LNCaP clone FGC (cell line): ENCODE measurements at regions not wholly inside any gene's neighbourhood (a gene's known extent, or its start where the extent isn't known, plus 50 kb on each side); places are given as distances from the start of the nearest gene placed in this dataset.

ENCODE experiments used
- DNase-seq: peaks from one replicate; pipeline ENCODE4 v3.0.0-alpha.2; 2011; ENCODE audit warnings: low read depth
- H3K4me3 ChIP-seq: 2 replicates; pipeline ENCODE4 v1.5.1; 2011; ENCODE audit warnings: mild to moderate bottlenecking, low read depth, low read length, control low read depth
- TF ChIP-seq, protein P1 (sequence below): IDR thresholded peaks from 2 replicates; pipeline ENCODE4 v1.5.1; 2012; ENCODE audit warnings: mild to moderate bottlenecking; ENCODE audit not compliant: control insufficient read depth, insufficient read depth; ENCODE audit errors: extremely low read depth

DNA sequence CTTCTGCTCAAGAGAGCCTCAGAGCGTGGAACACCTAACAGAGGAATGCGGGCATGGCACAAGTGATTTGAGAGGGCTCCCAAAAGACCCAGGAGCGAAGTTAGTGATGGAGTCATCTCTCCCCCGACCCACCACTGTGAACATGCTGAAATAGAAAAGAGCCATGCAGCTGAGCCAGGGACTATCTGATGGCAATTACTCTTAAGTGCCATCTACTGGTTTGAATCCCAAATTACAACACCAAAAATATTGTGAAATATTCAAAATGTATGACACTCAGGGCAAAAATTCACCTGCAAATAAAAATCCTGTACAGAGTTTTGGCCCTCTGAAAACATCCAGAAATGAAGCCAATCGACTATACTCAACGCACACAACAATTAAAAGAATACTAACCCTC, 2038.9 kb upstream of the ADGRL3 start:
- TF ChIP-seq, protein P1, sequence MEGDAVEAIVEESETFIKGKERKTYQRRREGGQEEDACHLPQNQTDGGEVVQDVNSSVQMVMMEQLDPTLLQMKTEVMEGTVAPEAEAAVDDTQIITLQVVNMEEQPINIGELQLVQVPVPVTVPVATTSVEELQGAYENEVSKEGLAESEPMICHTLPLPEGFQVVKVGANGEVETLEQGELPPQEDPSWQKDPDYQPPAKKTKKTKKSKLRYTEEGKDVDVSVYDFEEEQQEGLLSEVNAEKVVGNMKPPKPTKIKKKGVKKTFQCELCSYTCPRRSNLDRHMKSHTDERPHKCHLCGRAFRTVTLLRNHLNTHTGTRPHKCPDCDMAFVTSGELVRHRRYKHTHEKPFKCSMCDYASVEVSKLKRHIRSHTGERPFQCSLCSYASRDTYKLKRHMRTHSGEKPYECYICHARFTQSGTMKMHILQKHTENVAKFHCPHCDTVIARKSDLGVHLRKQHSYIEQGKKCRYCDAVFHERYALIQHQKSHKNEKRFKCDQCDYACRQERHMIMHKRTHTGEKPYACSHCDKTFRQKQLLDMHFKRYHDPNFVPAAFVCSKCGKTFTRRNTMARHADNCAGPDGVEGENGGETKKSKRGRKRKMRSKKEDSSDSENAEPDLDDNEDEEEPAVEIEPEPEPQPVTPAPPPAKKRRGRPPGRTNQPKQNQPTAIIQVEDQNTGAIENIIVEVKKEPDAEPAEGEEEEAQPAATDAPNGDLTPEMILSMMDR: no peak
- H3K4me3 ChIP-seq: no peak overlapping the region

DNA sequence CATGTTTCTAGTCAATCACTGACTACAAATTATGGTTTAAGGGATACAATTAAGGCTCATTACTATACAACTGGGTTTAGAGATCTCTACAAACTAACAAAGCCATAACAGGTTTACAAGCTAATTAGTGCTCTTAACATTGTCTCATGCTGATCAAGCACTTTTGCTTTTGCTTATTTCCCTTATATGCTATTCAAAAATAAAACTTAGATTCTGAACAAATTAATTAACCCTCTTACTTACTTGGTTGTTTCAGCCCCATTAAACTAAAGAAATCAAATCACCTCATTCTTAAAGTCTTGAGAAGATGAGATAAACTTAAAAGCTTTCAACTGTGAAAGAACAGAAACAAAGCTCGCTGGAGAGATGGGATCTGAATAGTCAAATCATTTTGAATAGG, 2024.5 kb upstream of the ADGRL3 start:
- DNase-seq: no peak
- TF ChIP-seq, protein P1: no peak
- H3K4me3 ChIP-seq: no peak overlapping the region

More for the DNA sequence above, 2038.9 kb upstream of the ADGRL3 start:
- no peak for DNase-seq

DNA sequence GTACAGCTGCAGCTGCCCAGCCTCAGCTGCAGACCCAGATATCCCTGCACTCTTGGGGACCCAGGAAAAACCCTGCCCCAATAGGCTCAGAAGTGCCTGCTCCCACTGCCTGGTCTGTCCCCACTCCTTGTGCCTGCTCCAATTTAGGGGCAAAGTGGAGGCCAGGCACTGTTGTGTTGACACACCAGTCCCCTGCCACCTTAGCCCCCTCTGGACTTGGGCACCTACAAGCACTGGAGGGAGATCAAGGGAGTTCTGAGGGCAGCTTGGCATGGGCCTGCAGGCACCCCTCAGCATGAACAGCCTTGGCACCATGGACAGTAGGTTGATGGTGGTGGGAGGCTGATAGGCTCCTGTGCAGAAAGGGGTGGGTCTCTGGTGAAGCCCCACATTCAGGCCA, 2020.8 kb upstream of the ADGRL3 start:
- TF ChIP-seq, protein P1: no peak
- no peak for DNase-seq
- H3K4me3 ChIP-seq: no peak overlapping the region

DNA sequence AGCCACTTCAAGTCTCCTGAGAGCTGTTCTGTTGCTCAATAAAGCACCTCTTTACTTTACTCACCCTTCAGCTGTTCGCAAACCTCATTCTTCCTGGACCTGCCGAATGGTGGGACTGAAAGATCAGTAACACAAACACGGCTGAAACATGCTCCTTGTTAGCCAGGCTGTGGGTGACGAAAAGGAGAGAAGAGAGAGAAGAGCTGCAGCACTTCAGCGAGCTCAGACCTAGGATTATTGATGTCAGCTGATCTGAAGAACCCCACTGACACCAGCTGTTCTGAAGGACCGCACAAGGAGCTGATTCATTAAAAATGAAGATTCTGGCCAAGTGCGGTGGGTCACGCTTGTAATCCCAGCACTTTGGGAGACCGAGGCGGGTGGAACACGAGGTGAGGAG, 2020.0 kb upstream of the ADGRL3 start:
- no peak for DNase-seq
- H3K4me3 ChIP-seq: no peak overlapping the region
- TF ChIP-seq, protein P1: no peak

DNA sequence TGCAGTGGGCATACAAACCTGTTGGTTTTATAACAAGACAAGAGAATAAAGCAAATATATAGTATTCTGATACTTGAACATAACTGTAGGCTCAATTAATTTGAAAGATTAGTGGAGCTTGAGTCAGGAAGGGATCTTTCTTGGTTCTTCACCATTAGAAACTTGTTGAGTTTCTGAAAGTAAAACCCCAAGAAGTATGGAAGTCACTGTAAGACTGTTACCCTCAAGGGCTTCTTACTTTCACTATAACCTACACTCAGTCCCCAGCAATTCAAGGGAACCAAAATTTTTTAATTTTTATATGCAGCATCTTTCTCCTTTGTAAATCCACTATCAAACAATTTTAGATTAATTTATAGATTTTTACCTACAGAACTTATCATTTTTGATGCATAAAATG, 2019.2 kb upstream of the ADGRL3 start:
- H3K4me3 ChIP-seq: no peak overlapping the region
- DNase-seq: no peak
- TF ChIP-seq, protein P1: no peak

DNA sequence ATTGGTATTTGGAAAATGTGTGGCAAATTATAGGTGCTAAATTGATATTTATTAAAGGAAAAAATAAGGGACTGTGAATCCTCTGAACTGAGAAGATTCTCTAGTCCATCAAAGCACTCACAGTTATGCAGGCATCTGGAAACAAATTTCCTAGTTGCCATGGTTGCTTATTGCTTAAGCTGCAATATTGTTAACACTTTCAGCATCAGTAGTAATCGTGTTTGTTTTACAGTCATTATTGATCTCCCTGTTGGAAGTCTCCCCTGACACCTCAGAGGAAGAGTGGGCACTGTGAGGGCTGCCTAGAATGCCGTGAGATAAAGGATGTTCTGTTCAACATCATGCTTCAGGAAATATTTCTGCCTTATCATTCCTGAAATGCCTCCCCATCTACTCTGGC, 2004.3 kb upstream of the ADGRL3 start:
- DNase-seq: no peak
- TF ChIP-seq, protein P1: no peak
- no peak overlapping the region for H3K4me3 ChIP-seq

DNA sequence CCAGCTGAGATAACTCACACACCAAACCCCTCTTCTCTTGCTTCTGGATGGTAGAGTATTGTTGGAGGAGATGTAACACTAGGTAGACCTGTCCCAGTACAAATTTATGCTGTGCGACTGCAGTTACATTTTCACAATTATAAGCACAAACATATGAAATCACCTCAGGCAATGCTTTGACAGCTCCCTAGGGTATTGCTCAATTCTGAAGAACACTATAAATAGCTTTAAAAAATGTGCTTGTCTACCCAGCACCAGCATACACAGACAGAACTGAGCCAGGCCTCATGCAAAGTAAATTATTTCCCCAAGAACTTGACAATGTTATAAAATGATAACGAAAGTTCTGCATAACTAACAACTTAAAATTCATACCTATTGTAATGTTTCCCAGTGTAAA, 1999.1 kb upstream of the ADGRL3 start:
- H3K4me3 ChIP-seq: no peak overlapping the region
- DNase-seq: no peak
- TF ChIP-seq, protein P1: no peak
